LNCaP clone FGC (cell line): ENCODE measurements at regions not wholly inside any gene's neighbourhood (a gene's known extent, or its start where the extent isn't known, plus 50 kb on each side); places are given as distances from the start of the nearest gene placed in this dataset.

Source experiments
- DNase-seq: peaks from one replicate; pipeline ENCODE4 v3.0.0-alpha.2; 2011; ENCODE audit warnings: low read depth
- H3K4me3 ChIP-seq: 2 replicates; pipeline ENCODE4 v1.5.1; 2011; ENCODE audit warnings: mild to moderate bottlenecking, low read depth, low read length, control low read depth
- TF ChIP-seq, protein P1 (sequence below): IDR thresholded peaks from 2 replicates; pipeline ENCODE4 v1.5.1; 2012; ENCODE audit warnings: mild to moderate bottlenecking; ENCODE audit not compliant: control insufficient read depth, insufficient read depth; ENCODE audit errors: extremely low read depth

DNA sequence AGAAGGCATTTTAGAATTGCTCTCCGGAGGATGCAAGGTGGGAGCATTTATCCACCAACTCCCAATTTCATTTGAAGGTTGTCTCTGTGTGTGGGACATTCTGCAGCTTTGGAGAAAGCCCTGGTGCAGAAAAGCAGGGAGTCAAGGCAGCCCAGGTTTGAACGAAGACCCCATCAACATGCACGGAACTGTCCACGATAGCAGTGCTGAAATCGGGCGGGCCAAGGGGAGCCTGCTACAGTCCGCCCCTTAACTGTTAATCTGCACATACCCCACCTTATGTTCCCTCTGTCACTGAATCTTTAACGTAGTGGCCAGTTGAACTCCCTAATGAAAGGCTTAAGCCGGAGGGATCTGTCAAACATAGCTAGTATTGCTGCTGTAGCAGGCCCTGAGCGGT is 68.8 kb upstream of the C1orf174 start:
- no peak overlapping the region for H3K4me3 ChIP-seq
- DNase-seq = no peak
- TF ChIP-seq, protein P1, sequence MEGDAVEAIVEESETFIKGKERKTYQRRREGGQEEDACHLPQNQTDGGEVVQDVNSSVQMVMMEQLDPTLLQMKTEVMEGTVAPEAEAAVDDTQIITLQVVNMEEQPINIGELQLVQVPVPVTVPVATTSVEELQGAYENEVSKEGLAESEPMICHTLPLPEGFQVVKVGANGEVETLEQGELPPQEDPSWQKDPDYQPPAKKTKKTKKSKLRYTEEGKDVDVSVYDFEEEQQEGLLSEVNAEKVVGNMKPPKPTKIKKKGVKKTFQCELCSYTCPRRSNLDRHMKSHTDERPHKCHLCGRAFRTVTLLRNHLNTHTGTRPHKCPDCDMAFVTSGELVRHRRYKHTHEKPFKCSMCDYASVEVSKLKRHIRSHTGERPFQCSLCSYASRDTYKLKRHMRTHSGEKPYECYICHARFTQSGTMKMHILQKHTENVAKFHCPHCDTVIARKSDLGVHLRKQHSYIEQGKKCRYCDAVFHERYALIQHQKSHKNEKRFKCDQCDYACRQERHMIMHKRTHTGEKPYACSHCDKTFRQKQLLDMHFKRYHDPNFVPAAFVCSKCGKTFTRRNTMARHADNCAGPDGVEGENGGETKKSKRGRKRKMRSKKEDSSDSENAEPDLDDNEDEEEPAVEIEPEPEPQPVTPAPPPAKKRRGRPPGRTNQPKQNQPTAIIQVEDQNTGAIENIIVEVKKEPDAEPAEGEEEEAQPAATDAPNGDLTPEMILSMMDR = no peak

DNA sequence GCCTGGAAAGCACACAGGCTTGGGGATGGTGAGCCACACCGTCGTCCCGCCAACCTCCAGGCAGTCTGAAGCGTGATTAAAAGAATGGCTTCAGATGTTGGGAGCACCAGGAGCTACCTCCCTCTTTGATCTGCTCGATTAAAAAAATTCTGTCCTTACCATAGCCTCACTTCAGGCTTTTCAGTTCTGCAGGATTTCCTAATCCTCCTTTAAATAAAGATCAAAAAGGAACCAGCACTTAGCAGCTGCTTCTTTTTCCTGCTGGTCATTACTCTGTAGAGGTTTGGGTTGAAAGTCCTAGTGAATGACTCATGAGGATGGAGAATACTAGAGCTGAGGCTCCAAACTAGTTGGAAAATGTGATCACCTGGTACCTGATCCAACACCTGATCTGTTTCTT is 71.9 kb upstream of the C1orf174 start:
- DNase-seq = no peak
- TF ChIP-seq, protein P1 = no peak
- no peak overlapping the region for H3K4me3 ChIP-seq

DNA sequence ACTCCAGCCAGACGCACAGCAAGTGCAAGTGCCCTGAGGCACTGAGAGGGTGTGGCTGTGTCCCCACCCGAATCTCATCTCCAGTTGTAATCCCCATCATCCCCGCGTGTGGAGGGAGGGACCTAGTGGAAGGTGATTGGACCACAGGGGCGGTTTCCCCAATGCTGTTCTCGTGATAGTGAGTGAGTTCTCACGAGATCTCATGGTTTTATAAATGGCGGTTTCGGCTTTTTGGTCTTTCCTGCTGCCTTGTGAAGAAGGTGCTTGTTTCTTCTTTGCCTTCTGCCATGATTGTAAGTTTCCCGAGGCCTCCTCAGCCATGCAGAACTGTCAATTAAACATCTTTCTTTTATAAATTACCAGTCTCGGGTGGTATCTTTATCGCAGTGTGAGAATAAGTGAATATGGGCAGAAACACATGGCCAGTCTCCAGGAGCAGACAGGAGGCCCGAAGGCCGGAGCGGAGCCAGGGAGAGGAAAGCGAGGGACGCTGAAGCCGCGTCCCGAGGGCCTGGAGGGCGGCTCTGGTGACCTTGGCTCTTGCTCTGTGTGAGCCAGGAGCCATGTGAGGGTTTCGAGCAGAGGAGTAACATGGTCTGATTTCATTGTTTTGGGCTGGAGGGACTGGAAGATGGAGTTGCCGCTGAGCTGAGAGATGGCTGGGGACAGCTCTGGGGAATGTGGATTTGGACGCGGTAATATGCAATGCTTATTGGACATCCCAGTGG is 76.0 kb upstream of the C1orf174 start:
- TF ChIP-seq, protein P1 = no peak
- 0 out of 2 replicates have a peak overlapping the region, but pooled peaks have one; percentile 15 for H3K4me3 ChIP-seq

GRCh38 chr1:3976821-3977220 is 76.7 kb upstream of the C1orf174 start:
- no peak for DNase-seq
- H3K4me3 ChIP-seq = no peak overlapping the region
- TF ChIP-seq, protein P1 = no peak

More for the DNA sequence above, 76.0 kb upstream of the C1orf174 start:
- DNase-seq = no peak

DNA sequence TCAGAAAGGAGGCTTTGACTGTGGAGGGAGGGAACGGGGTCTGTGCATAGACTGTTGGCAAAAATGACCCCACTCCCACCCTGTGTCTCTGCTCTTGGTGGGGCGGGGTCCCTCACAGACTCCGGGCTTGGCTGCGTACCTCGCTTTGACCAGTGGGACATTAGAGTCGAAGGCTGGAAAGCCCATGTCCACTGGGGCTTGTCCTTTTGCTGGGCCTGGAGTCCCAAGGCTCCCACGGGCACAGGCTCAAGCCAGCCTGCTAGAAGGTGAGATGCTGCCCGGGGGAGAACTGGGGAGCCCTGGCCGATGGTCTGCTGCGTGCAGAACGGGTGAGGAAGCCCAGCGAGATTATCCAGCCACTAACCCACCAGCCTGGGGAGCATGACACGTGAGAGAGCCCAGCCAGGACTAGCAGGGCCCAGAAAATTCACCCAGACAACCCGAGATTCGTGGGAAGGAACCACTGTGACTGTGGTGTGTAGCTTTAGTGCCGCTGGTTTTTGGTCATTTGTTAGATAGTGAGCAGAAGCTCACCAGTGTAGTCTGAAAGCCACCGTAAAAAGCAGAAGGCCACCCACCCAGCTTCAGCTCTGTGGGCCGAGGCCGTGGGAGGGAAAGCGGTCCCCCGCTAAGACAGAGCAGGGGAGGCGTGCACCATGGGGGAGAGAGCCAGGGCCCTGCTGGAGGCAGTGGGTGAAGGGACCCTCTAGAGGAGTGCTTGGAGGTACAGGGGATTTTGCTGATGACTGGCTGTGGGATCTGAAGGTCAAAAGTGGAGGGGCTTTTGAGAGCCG is 78.3 kb upstream of the C1orf174 start:
- TF ChIP-seq, protein P1 = no peak
- no peak overlapping the region for H3K4me3 ChIP-seq
- DNase-seq = no peak

DNA sequence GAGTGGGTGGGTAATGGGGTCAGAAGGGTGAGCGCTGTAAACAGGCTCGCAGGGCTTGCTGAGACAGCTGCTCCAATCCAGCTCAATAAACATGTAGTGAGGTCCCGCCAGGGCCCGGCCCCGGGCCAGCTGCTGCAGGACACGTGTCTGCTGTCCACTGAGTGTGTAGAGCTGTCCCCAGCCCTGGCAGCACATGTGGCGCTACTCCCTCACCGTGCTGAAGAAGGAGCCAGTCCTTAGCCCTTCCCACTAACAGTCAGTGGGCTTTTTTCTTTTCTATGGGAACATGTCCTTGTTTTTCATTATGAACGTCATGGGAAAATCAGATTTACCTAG is 78.9 kb upstream of the C1orf174 start:
- TF ChIP-seq, protein P1 = no peak
- no peak for DNase-seq
- H3K4me3 ChIP-seq = no peak overlapping the region
